Endothelial cell of umbilical vein (primary cell): ENCODE measurements at regions not wholly inside any gene's neighbourhood (a gene's known extent, or its start where the extent isn't known, plus 50 kb on each side); places are given as distances from the start of the nearest gene placed in this dataset.

ENCODE experiments used
- BruUV-seq: library from RNA; stranded (reverse); fragments of 400-500 nt; replicated peaks from 2 replicates; lab custom pipeline; 2021; lab: Mats Ljungman, UMichigan
- CTCF ChIA-PET: fragments of 300-600, 350-600 bp; sonication (Branson Sonifier 250); formaldehyde crosslinking; loops from one replicate; lab custom pipeline; 2021; ENCODE audit warnings: antibody characterized with exemption, inconsistent platforms; lab: Charles Lee
- POLR2A ChIA-PET: fragments of 300-600, 350-600 bp; sonication (Branson Sonifier 250); formaldehyde crosslinking; loops from one replicate; lab custom pipeline; 2021; ENCODE audit warnings: antibody characterized with exemption, inconsistent platforms; lab: Charles Lee
- DNase-seq: peaks from one replicate; pipeline ENCODE4 v3.0.0-alpha.2; 2011; ENCODE audit warnings: low read depth, low spot score
- FAIRE-seq: peaks from 2 replicates; lab custom pipeline; 2011; peaks lifted over from hg19 to GRCh38; lab: Jason Lieb, UNC
- H2AFZ ChIP-seq: 2 replicates; pipeline ENCODE4 v1.6.0; 2012; ENCODE audit warnings: low read depth, low read length, control low read depth, inconsistent platforms
- H3K27ac ChIP-seq: 2 replicates; pipeline ENCODE4 v1.5.1; 2011; ENCODE audit warnings: low read depth, mild to moderate bottlenecking, control low read depth, low read length, moderate library complexity; ENCODE audit not compliant: insufficient read depth
- H3K27me3 ChIP-seq, 2 experiments: 2 replicates each; pipeline versions ENCODE4 v1.6.0 to v1.6.1; 2011; ENCODE audit warnings: low read length in 2 of 2, mixed read lengths in 1 of 2; ENCODE audit not compliant: control insufficient read depth in 2 of 2, insufficient read depth in 2 of 2
- H3K36me3 ChIP-seq, 2 experiments: 2 replicates in 1 of 2; 3 replicates in 1 of 2; pipeline ENCODE4 v1.5.1; 2011; ENCODE audit warnings: low read length in 2 of 2, mild to moderate bottlenecking in 1 of 2, moderate library complexity in 1 of 2; ENCODE audit not compliant: control insufficient read depth in 2 of 2, insufficient read depth in 2 of 2; ENCODE audit errors: extremely low read depth in 1 of 2
- H3K4me1 ChIP-seq: 3 replicates; pipeline ENCODE4 v1.5.1; 2011; ENCODE audit warnings: mild to moderate bottlenecking, low read length; ENCODE audit not compliant: control insufficient read depth, insufficient read depth; ENCODE audit errors: extremely low read depth
- H3K4me2 ChIP-seq: 2 replicates; pipeline ENCODE4 v1.6.1; 2011; ENCODE audit warnings: low read length, control low read depth, mixed read lengths; ENCODE audit not compliant: insufficient read depth
- H3K4me3 ChIP-seq, 3 experiments: fragments of 200-600 bp in 1 of 3; sonication (generic), shearing (Covaris generic) in 1 of 3; replicated peaks in 1 of 3; 2 replicates each; pipeline ENCODE4 v1.5.1; 2011 to 2016; ENCODE audit warnings: control low read depth in 3 of 3, low read length in 3 of 3, mild to moderate bottlenecking in 2 of 3, inconsistent platforms in 1 of 3, low read depth in 1 of 3, moderate library complexity in 1 of 3; ENCODE audit not compliant: insufficient read depth in 1 of 3
- H3K79me2 ChIP-seq: 2 replicates; pipeline ENCODE4 v1.6.0; 2012; ENCODE audit warnings: low read length, inconsistent platforms; ENCODE audit not compliant: control insufficient read depth, insufficient read depth
- H3K9ac ChIP-seq: replicated peaks from 2 replicates; pipeline ENCODE3; 2011; ENCODE audit warnings: low read length, control low read depth; ENCODE audit not compliant: insufficient read depth; ENCODE audit errors: extremely low read depth
- H3K9me1 ChIP-seq: replicated peaks from 3 replicates; pipeline ENCODE4 v1.6.0; 2011; ENCODE audit warnings: mild to moderate bottlenecking, low read length; ENCODE audit not compliant: control insufficient read depth, insufficient read depth; ENCODE audit errors: extremely low read depth
- H3K9me3 ChIP-seq: replicated peaks from 2 replicates; pipeline ENCODE4 v1.5.1; 2012; ENCODE audit warnings: low read length, inconsistent platforms; ENCODE audit not compliant: control insufficient read depth, insufficient read depth
- H4K20me1 ChIP-seq: replicated peaks from 2 replicates; pipeline ENCODE3; 2011; ENCODE audit warnings: mild to moderate bottlenecking, low read length; ENCODE audit not compliant: control insufficient read depth, insufficient read depth; ENCODE audit errors: extremely low read depth
- CTCF ChIP-seq, 2 donors: IDR thresholded peaks; 1 replicate in 1 of 2; 2 replicates in 1 of 2; pipeline ENCODE4 v1.5.1; 2011; ENCODE audit warnings: low read length in 2 of 2, mild to moderate bottlenecking in 2 of 2, moderate library complexity in 2 of 2, control low read depth in 1 of 2, inconsistent platforms in 1 of 2, low read depth in 1 of 2; ENCODE audit not compliant: insufficient read depth in 1 of 2; ENCODE audit errors: extremely low read depth in 1 of 2
- EZH2 ChIP-seq: IDR thresholded peaks from 2 replicates; pipeline ENCODE4 v1.6.1; 2012; ENCODE audit warnings: borderline replicate concordance, low read depth, mild to moderate bottlenecking, moderate library complexity, low read length, inconsistent platforms; ENCODE audit not compliant: severe bottlenecking
- FOS ChIP-seq: IDR thresholded peaks from 2 replicates; pipeline ENCODE4 v1.6.1; 2011; ENCODE audit warnings: mild to moderate bottlenecking, low read length, moderate library complexity, borderline replicate concordance; ENCODE audit not compliant: insufficient read depth
- GATA2 ChIP-seq: IDR thresholded peaks from 2 replicates; pipeline ENCODE4 v1.7.0; 2011; ENCODE audit warnings: low read depth, mild to moderate bottlenecking, moderate library complexity, mixed read lengths, low read length; ENCODE audit not compliant: insufficient read length, insufficient read depth
- JUN ChIP-seq: IDR thresholded peaks from 2 replicates; pipeline ENCODE4 v1.6.1; 2011; ENCODE audit warnings: borderline replicate concordance, low read depth; ENCODE audit not compliant: insufficient read length, insufficient read depth
- MAX ChIP-seq: IDR thresholded peaks from 2 replicates; pipeline ENCODE4 v1.6.1; 2011; ENCODE audit not compliant: insufficient read depth, insufficient read length
- MYC ChIP-seq: IDR thresholded peaks from one replicate; pipeline ENCODE4 v1.6.1; 2011; ENCODE audit warnings: mild to moderate bottlenecking, low read depth, low read length
- POLR2A ChIP-seq: IDR thresholded peaks from 2 replicates; pipeline ENCODE4 v1.6.1; 2012; ENCODE audit warnings: low read depth, mild to moderate bottlenecking, control low read depth, low read length
- POLR2AphosphoS5 ChIP-seq: IDR thresholded peaks from 2 replicates; pipeline ENCODE4 v1.6.1; 2012; ENCODE audit warnings: low read depth, mild to moderate bottlenecking, control low read depth, low read length, moderate library complexity; ENCODE audit not compliant: insufficient read depth
- dilution Hi-C: fragments of 300-500 bp; cut with MboI; formaldehyde crosslinking; loops from one replicate; pipeline ENCODE4 v1.15.0; 2019; ENCODE audit warnings: low sequenced_read_pairs; ENCODE audit not compliant: extremely low pct_ligation_motif_present
- intact Hi-C: fragments of 100-400 bp; cut with micrococcal nuclease; formaldehyde crosslinking; loops from one replicate; pipeline ENCODE4 v1.10.0; 2022

- DNase-seq (no peak), FAIRE-seq (no peak)
- Histone ChIP-seq H3K27ac (no peak overlapping the region), H3K4me1 (no peaks in the 10 kb centered on the region), H3K27me3 (no peaks in the 10 kb centered on the region), H3K9me1 (no peaks in the 10 kb centered on the region), H3K4me2 (no peak overlapping the region), H3K36me3 (no peaks in the 10 kb centered on the region), H3K9ac (no peak overlapping the region), H4K20me1 (no peaks in the 10 kb centered on the region), H3K79me2 (no peaks in the 10 kb centered on the region), H3K9me3 (no peaks in the 10 kb centered on the region), H2AFZ (no peak overlapping the region), H3K4me3 (no peak overlapping the region)
- no peak for TF ChIP-seq CTCF (IDR thresholded peaks at IDR 0.05; ENCODE audit: extremely low read depth in 1 of 2, insufficient read depth in 1 of 2, low read depth in 1 of 2, low read length in 2 of 2)
- no peak for TF ChIP-seq EZH2
- TF ChIP-seq MYC, result no peak
- no peak for TF ChIP-seq FOS
- TF ChIP-seq JUN, result no peak
- TF ChIP-seq MAX, result no peak
- TF ChIP-seq GATA2, result no peak
- TF ChIP-seq POLR2A, result no peak
- TF ChIP-seq POLR2AphosphoS5, result no peak
- intact Hi-C loops (no loop called here), dilution Hi-C loops (no loop called here)
- ChIA-PET POLR2A (no interaction called here), CTCF (interaction anchor here (1.8 to 2.6 kb wide), 2 partner anchors 10 to 11 kb away, joined by 7 to 10 read pairs; no protein-coding TSS in a partner anchor)
- no TSS peak for BruUV-seq
These were observed 129.2 kb upstream of the COL8A1 start for GRCh38 chr3:99509224-99509623.
